ENCODE measurements at regions not wholly inside any gene's neighbourhood (a gene's known extent, or its start where the extent isn't known, plus 50 kb on each side); places are given as distances from the start of the nearest gene placed in this dataset.

- Histone ChIP-seq H2AFZ (ENCODE audit: low read depth, low read length) (no peak overlapping the region), H3K4me3 (ENCODE audit: low read length) (no peak overlapping the region)
Observed at GRCh38 chr2:219989744-219990143, 362.3 kb downstream of the SLC4A3 start.

GRCh38 chr2:219991116-219991515, 363.7 kb downstream of the SLC4A3 start:
- H3K27me3 ChIP-seq (ENCODE audit: insufficient read depth, low read depth, low read length), result no peaks in the 10 kb centered on the region
- H4K20me1 ChIP-seq (ENCODE audit: insufficient read depth), result no peaks in the 10 kb centered on the region
- H3K9me3 ChIP-seq (ENCODE audit: low read length), result no peaks in the 10 kb centered on the region
- no peaks in the 10 kb centered on the region for H3K36me3 ChIP-seq (ENCODE audit: insufficient read depth, low read length)
- TF ChIP-seq POLR2AphosphoS5 (IDR thresholded peaks at IDR 0.05), result no peak
- TF ChIP-seq REST (IDR thresholded peaks at IDR 0.05; ENCODE audit: borderline replicate concordance), result no peak
- TF ChIP-seq CTCF (IDR thresholded peaks at IDR 0.05; ENCODE audit: poor library complexity, severe bottlenecking), result no peak
- no peak for TF ChIP-seq EZH2 (IDR thresholded peaks at IDR 0.05; ENCODE audit: borderline replicate concordance, insufficient read depth, low read length, poor library complexity, severe bottlenecking)
- TF ChIP-seq TAF1 (IDR thresholded peaks at IDR 0.05; ENCODE audit: low read depth), result no peak
- TF ChIP-seq RAD21 (conservative IDR thresholded peaks at IDR 0.05), result no peak
- no peak for TF ChIP-seq EP300 (conservative IDR thresholded peaks at IDR 0.05; ENCODE audit: poor library complexity, severe bottlenecking)
- no peak for TF ChIP-seq SMC3 (conservative IDR thresholded peaks at IDR 0.05; ENCODE audit: poor library complexity)
- TF ChIP-seq MXI1 (conservative IDR thresholded peaks at IDR 0.05; ENCODE audit: poor library complexity, severe bottlenecking), result no peak
- H3K79me2 ChIP-seq (replicated peaks; ENCODE audit: insufficient read depth, low read length), result no peaks in the 10 kb centered on the region
- H3F3A ChIP-seq (ENCODE audit: insufficient read depth, low read length, poor library complexity, severe bottlenecking), result no peaks in the 10 kb centered on the region
- H3K9me2 ChIP-seq (ENCODE audit: insufficient read depth, low read length), result no peaks in the 10 kb centered on the region
- H3K4me3 ChIP-seq (ENCODE audit: low read length), result no peak overlapping the region
- no peak overlapping the region for H3K4me2 ChIP-seq (ENCODE audit: low read length)
- no peak overlapping the region for H3K9ac ChIP-seq (ENCODE audit: low read length)
- no peak overlapping the region for H2AFZ ChIP-seq (ENCODE audit: low read depth, low read length)
- H3K27ac ChIP-seq (ENCODE audit: low read length), result no peak overlapping the region

More at GRCh38 chr2:219989744-219990143, 362.3 kb downstream of the SLC4A3 start:
- H3K4me2 ChIP-seq (ENCODE audit: low read length), result no peak overlapping the region
- H3K9me2 ChIP-seq (ENCODE audit: insufficient read depth, low read length), result no peaks in the 10 kb centered on the region
- no peaks in the 10 kb centered on the region for H3K79me2 ChIP-seq (replicated peaks; ENCODE audit: insufficient read depth, low read length)
- H3K27ac ChIP-seq (ENCODE audit: low read length), result no peak overlapping the region
- no peaks in the 10 kb centered on the region for H3K9me3 ChIP-seq (ENCODE audit: low read length)
- H3K27me3 ChIP-seq (ENCODE audit: insufficient read depth, low read depth, low read length), result no peaks in the 10 kb centered on the region
- H3K36me3 ChIP-seq (ENCODE audit: insufficient read depth, low read length), result no peaks in the 10 kb centered on the region
- TF ChIP-seq REST (IDR thresholded peaks at IDR 0.05; ENCODE audit: borderline replicate concordance), result no peak
- TF ChIP-seq RAD21 (conservative IDR thresholded peaks at IDR 0.05), result peak; percentile 48
- no peaks in the 10 kb centered on the region for H4K20me1 ChIP-seq (ENCODE audit: insufficient read depth)
- no peaks in the 10 kb centered on the region for H3F3A ChIP-seq (ENCODE audit: insufficient read depth, low read length, poor library complexity, severe bottlenecking)
- H3K9ac ChIP-seq (ENCODE audit: low read length), result no peak overlapping the region
